GM18861 (cell line): ENCODE measurements at regions not wholly inside any gene's neighbourhood (a gene's known extent, or its start where the extent isn't known, plus 50 kb on each side); places are given as distances from the start of the nearest gene placed in this dataset.
A peak's percentile ranks its signal among the peaks of the same experiment; 100 is the strongest.
"Not testable (repeated sequence)": the region's sequence is repeated elsewhere in the genome, so short reads cannot be mapped to it uniquely, and the experiment has no call there.

Source experiments
- ATAC-seq: cut with Tn5 transposase; IDR thresholded peaks from one replicate; pipeline ENCODE4 v1.9.1; 2021; ENCODE audit not compliant: unreplicated experiment

DNA sequence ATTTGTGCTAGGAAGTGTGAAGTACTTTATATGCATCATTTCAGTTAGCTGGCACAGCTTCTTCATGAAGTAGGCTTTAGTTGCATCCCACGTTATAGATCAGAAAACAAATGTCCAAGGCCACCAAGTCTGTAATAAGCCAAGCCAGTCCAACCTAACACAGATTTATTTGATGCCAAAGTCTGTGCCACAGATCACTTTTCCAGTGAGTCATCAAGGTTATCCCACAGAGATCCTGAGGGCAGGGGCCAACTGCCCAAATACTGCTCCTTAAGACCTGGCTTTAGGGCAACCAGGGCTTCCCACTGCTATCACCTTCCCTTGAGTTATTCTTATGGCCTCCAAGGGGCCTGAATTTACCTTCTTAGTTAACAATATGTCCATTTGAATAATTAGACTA, 1340.4 kb downstream of the XPNPEP1 start:
- ATAC-seq = no peak

DNA sequence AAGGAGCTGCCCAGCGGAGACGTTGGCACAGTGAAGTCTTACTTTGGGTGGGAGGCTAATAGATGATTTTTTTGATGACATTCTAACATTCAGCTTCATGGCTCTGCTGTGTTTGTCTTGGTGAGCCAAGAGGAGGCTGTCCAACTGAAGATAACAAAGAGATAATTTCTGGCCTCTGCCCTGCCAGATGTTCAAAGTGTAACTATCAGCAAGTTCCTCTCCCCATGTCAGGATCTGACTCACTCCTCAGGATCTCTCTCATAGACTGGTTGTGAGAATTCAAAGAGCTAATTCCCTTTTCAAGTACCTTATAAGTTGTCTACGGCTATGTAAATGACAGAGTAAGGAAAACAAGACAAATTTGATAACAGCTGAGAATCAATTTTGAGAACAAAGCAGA, 1340.9 kb downstream of the XPNPEP1 start:
- no peak for ATAC-seq

DNA sequence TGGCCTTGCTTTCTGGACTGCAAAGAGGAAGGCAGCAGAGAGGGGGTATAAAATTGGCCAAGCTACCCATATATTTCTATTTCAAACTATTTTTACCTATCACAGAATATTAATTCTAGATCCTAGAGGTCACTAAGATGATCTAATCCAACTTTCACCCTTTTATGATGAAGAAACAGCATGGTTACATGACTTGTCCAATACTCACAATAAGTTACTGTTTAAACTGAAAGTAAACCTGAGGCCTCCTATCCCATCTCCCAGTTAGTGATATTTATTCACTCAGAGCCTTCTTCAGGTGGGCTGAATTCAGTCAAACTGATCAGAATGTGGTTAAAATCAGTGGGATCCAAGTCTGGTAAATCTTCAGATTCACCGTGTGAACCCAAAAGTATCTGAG, 1345.1 kb downstream of the XPNPEP1 start:
- no peak for ATAC-seq

- no peak for ATAC-seq
These were observed 1349.1 kb downstream of the XPNPEP1 start for GRCh38 chr10:108574233-108574632.

DNA sequence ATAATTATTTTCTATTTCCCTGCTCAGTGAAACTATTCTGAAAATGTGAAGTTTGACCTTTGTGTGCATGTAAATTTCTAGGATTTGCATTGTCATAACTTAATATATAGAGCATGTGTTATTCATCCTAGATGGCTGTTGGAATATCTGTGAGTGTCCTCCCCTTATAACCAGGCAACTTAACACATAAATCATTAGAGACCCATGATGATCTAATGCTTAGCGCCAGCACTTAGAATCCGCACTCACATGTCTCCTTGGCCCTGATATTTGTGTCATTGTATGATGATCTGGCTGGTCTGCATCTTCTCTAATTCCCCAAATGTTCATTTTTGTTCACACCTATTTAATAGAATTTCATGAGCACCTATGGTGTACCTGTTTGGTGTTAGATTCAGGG, 1354.5 kb downstream of the XPNPEP1 start:
- ATAC-seq = no peak

DNA sequence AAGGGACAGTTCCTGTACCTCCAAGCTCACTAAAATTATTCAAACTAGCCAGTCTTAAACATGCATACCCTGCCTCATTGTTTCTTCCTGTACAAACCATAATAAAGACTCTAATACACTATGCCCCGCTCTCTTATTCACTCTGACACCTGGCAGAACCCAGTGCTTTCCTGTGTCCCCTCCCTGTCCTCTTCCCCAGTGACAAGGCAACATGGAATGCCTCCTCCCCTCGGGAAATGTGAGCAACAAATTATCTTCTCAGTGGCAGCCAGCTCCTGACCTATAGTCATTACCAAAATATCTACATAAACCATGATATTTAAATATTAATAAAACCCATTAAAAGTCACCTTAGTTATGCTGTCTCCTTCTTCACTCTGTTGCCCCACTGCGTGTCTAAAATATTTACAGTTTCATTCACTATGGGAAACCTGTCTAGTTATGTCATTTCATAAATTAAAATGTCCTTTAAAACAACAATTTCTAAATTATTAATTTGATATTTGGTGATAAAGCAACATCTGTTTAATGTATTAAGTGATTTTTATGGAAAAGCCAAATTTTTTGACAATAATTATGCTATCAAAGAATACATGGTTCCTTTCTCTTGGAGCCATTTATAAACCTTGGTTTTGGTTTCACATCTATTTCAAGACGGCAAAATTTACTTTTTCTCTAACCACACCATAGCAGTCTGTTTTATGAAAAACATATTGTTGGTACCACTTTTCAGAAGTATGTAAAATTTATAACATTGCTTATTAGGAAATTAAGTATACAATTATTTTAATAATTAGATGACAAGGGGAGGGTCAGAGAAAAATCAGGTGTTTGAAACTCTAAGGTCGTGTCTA, 1355.2 kb downstream of the XPNPEP1 start:
- ATAC-seq = peak; percentile 61

GRCh38 chr10:108566316-108567107, 1356.8 kb downstream of the XPNPEP1 start:
- no peak for ATAC-seq

GRCh38 chr10:108562105-108562504, 1361.2 kb downstream of the XPNPEP1 start:
- no peak for ATAC-seq

- ATAC-seq = no peak
These were observed 1361.7 kb downstream of the XPNPEP1 start for GRCh38 chr10:108561649-108562048.

GRCh38 chr10:108560488-108560887, 1362.8 kb downstream of the XPNPEP1 start:
- ATAC-seq = no peak

DNA sequence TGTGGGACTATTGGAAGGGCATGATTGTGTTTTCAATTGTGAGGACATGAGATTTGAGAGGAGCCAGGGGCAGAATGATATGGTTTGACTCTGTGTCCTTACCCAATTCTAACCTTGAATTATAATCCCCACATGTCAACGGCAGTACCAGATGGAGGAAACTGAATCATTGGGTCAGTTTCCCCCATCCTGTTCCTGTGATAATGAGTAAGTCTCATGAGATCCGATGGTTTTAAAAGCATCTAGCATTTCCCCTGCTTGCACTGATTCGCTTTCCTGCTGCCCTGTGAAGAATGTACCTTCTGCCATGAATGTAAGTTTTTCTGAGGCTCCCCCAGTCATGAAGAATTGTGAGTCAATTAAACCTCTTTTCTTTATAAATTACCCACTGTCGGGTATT, 1367.1 kb downstream of the XPNPEP1 start:
- no peak for ATAC-seq

DNA sequence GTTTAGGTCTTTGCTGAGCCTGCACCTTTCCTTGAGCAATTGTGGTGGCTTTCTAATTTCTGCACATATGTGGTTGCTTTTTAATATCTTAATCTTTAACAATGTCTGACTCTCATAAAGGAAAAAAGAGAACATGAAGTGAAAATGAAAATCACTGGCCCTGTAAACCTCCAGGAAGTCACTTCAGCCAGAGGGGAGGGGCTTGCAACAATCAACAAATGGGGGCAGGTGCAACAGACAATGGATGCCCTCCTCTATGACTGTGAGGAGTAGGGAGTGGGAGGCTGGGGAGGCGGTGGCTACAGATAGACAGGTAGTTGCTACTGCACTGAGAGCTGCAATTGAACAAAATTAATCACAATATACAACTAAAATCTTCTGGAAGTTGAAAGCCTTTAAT, 1377.4 kb downstream of the XPNPEP1 start:
- peak; percentile 81 for ATAC-seq

- ATAC-seq = peak; percentile 68
These were observed 1378.7 kb downstream of the XPNPEP1 start for GRCh38 chr10:108544500-108545120.

GRCh38 chr10:108533551-108533950, 1369.0 kb upstream of the SORCS1 start:
- not testable (repeated sequence) for ATAC-seq

GRCh38 chr10:108523016-108523800, 1358.7 kb upstream of the SORCS1 start:
- ATAC-seq = no peak

- ATAC-seq = no peak
These were observed 1357.5 kb upstream of the SORCS1 start for GRCh38 chr10:108521827-108522492.

DNA sequence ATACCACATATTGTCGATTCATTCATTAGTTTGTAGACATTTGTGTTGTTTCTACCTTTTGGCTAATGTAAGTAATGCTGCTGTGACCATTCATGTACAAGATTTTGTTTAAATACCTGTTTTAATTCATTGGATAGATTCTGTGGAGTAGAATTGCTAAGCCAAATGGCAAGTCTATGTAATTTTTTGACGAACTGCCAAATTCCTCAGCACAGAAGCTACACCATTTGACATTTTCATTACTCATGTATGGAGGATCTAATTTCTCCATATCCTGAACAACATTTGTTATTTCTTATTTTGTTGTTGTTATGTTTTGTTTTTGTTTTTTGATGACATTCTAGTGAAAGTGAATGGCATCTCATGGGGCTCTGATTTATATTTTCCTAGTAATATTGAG, 1351.3 kb upstream of the SORCS1 start:
- no peak for ATAC-seq

DNA sequence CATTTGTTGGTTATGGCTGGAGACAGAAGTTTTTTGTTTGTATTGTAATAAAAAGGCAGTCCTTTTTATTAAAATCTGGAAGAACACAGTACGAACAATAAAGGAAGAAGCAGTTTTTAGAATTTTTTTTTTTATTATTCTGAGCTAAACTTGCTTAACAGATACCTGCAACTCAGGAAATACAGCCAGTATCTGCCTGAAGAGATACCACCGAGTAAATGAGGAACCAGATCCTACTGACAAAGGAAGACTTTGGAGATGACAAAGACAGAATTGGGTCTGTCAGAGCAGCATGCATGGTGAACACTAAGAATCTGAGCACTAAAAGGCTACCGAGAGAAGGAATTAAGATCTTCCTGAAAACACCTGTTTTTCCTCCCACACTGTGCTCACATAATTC, 1335.9 kb upstream of the SORCS1 start:
- no peak for ATAC-seq

GRCh38 chr10:108496106-108496505, 1331.6 kb upstream of the SORCS1 start:
- no peak for ATAC-seq

- ATAC-seq = no peak
These were observed 1326.4 kb upstream of the SORCS1 start for GRCh38 chr10:108490944-108491343.
